H1 (cell line): ENCODE measurements at regions not wholly inside any gene's neighbourhood (a gene's known extent, or its start where the extent isn't known, plus 50 kb on each side); places are given as distances from the start of the nearest gene placed in this dataset.

Experiments
- CTCF ChIA-PET: fragments of 300-600 bp; sonication (Branson Sonifier 250); formaldehyde crosslinking; loops from one replicate; lab custom pipeline; 2021; ENCODE audit not compliant: partially characterized antibody; lab: Charles Lee
- POLR2A ChIA-PET: fragments of 300-600 bp; sonication (Branson Sonifier 250); formaldehyde crosslinking; loops from one replicate; lab custom pipeline; 2021; ENCODE audit warnings: inconsistent platforms; ENCODE audit not compliant: partially characterized antibody; lab: Charles Lee
- DNase-seq, 2 experiments: peaks; one replicate each; pipeline versions ENCODE4 v3.0.0 to v3.0.0-alpha.2; 2010 to 2022; ENCODE audit warnings: low spot score in 2 of 2, low read depth in 1 of 2, mixed read lengths in 1 of 2
- FAIRE-seq: peaks from 2 replicates; lab custom pipeline; 2011; peaks lifted over from hg19 to GRCh38; lab: Jason Lieb, UNC
- H2AFZ ChIP-seq: 2 replicates; pipeline ENCODE4 v1.8.1; 2012; ENCODE audit warnings: low read length, inconsistent platforms
- H2AK5ac ChIP-seq: 2 replicates; pipeline ENCODE4 v1.6.1; 2013; ENCODE audit warnings: low read depth, low read length
- H2BK120ac ChIP-seq: replicated peaks from 2 replicates; pipeline ENCODE3; 2013; ENCODE audit warnings: low read depth, low read length, inconsistent platforms
- H2BK12ac ChIP-seq: 2 replicates; pipeline ENCODE4 v1.6.1; 2013; ENCODE audit warnings: low read depth, low read length
- H2BK15ac ChIP-seq: 2 replicates; pipeline ENCODE4 v1.6.1; 2013; ENCODE audit warnings: low read length
- H2BK20ac ChIP-seq: 2 replicates; pipeline ENCODE4 v1.6.1; 2013; ENCODE audit warnings: low read length
- H2BK5ac ChIP-seq: 2 replicates; pipeline ENCODE4 v1.6.1; 2013; ENCODE audit warnings: low read depth, low read length
- H3K14ac ChIP-seq: 2 replicates; pipeline ENCODE4 v1.6.1; 2013; ENCODE audit warnings: inconsistent platforms; ENCODE audit not compliant: insufficient read length
- H3K18ac ChIP-seq: 2 replicates; pipeline ENCODE4 v1.6.1; 2013; ENCODE audit warnings: low read length; ENCODE audit errors: extremely low read depth
- H3K23ac ChIP-seq: 2 replicates; pipeline ENCODE4 v1.6.1; 2013; ENCODE audit warnings: inconsistent platforms; ENCODE audit not compliant: insufficient read length
- H3K23me2 ChIP-seq: 2 replicates; pipeline ENCODE4 v1.6.1; 2013; ENCODE audit warnings: low read depth, low read length
- H3K27ac ChIP-seq: 2 replicates; pipeline ENCODE4 v1.6.1; 2011; ENCODE audit warnings: low read depth, low read length, inconsistent platforms
- H3K27me3 ChIP-seq, 4 experiments: replicated peaks in 1 of 4; 1 replicate in 1 of 4; 2 replicates in 3 of 4; pipeline versions ENCODE4 v1.6.1 to v1.8.1; 2011 to 2013; ENCODE audit warnings: low read length in 3 of 4, mild to moderate bottlenecking in 3 of 4, inconsistent platforms in 2 of 4, mixed read lengths in 2 of 4, moderate library complexity in 1 of 4; ENCODE audit not compliant: control insufficient read depth in 3 of 4, insufficient read depth in 3 of 4; ENCODE audit errors: extremely low read depth in 1 of 4
- H3K36me3 ChIP-seq, 4 experiments: 2 replicates each; pipeline versions ENCODE4 v1.6.1 to v1.8.1; 2011 to 2013; ENCODE audit warnings: mild to moderate bottlenecking in 4 of 4, low read length in 3 of 4, moderate library complexity in 2 of 4, control low read depth in 1 of 4, inconsistent platforms in 1 of 4; ENCODE audit not compliant: insufficient read depth in 4 of 4, control insufficient read depth in 2 of 4
- H3K4ac ChIP-seq: replicated peaks from 2 replicates; pipeline ENCODE3; 2013; ENCODE audit warnings: low read length, low read depth, mixed read lengths, inconsistent platforms; ENCODE audit not compliant: insufficient read length
- H3K4me1 ChIP-seq, 4 experiments: replicated peaks in 1 of 4; 1 replicate in 1 of 4; 2 replicates in 3 of 4; pipeline versions ENCODE4 v1.6.1 to v1.8.1; 2011 to 2013; ENCODE audit warnings: low read length in 3 of 4, inconsistent platforms in 2 of 4, mixed read lengths in 1 of 4; ENCODE audit not compliant: insufficient read depth in 4 of 4, control insufficient read depth in 3 of 4
- H3K4me2 ChIP-seq, 2 experiments: 2 replicates each; pipeline versions ENCODE4 v1.6.1 to v1.8.1; 2011 to 2013; ENCODE audit warnings: low read depth in 2 of 2, low read length in 2 of 2, control low read depth in 1 of 2, inconsistent platforms in 1 of 2, mild to moderate bottlenecking in 1 of 2; ENCODE audit not compliant: insufficient read depth in 1 of 2
- H3K4me3 ChIP-seq, 4 experiments: fragments of 200-600, 300-600 bp in 1 of 4; sonication (generic), shearing (Covaris generic), sonication (Bioruptor Twin) in 1 of 4; 2 replicates each; pipeline versions ENCODE4 v1.5.1 to v1.8.1; 2011 to 2016; ENCODE audit warnings: low read length in 4 of 4, low read depth in 3 of 4, control low read depth in 2 of 4, inconsistent platforms in 2 of 4, mild to moderate bottlenecking in 2 of 4, mixed read lengths in 1 of 4, moderate library complexity in 1 of 4; ENCODE audit not compliant: insufficient read depth in 2 of 4; ENCODE audit errors: extremely low read depth in 1 of 4
- H3K56ac ChIP-seq: replicated peaks from 2 replicates; pipeline ENCODE3; 2013; ENCODE audit warnings: low read depth, mild to moderate bottlenecking, mixed read lengths, low read length, inconsistent platforms; ENCODE audit not compliant: insufficient read length
- H3K79me1 ChIP-seq: 2 replicates; pipeline ENCODE4 v1.6.1; 2013; ENCODE audit warnings: low read depth, low read length, control low read depth
- H3K79me2 ChIP-seq, 2 experiments: 2 replicates each; pipeline versions ENCODE4 v1.6.1 to v1.8.1; 2012 to 2013; ENCODE audit warnings: low read length in 2 of 2, mild to moderate bottlenecking in 2 of 2, inconsistent platforms in 1 of 2; ENCODE audit not compliant: insufficient read depth in 2 of 2, control insufficient read depth in 1 of 2
- H3K9ac ChIP-seq, 4 experiments: replicated peaks in 1 of 4; 1 replicate in 1 of 4; 2 replicates in 3 of 4; pipeline versions ENCODE4 v1.6.1 to v1.8.1; 2011 to 2013; ENCODE audit warnings: low read depth in 3 of 4, low read length in 3 of 4, control low read depth in 2 of 4, mild to moderate bottlenecking in 2 of 4, moderate library complexity in 2 of 4, inconsistent platforms in 1 of 4; ENCODE audit errors: extremely low read depth in 1 of 4
- H3K9me3 ChIP-seq, 2 experiments: 2 replicates each; pipeline versions ENCODE4 v1.6.1 to v1.8.1; 2012 to 2013; ENCODE audit warnings: mild to moderate bottlenecking in 2 of 2, moderate library complexity in 2 of 2, control low read depth in 1 of 2, inconsistent platforms in 1 of 2, low read depth in 1 of 2, low read length in 1 of 2, mixed read lengths in 1 of 2; ENCODE audit not compliant: insufficient read depth in 2 of 2
- H4K20me1 ChIP-seq, 2 experiments: replicated peaks in 1 of 2; 2 replicates each; pipeline versions ENCODE3 to v1.8.1; 2011 to 2013; ENCODE audit warnings: inconsistent platforms in 2 of 2, low read length in 2 of 2, mild to moderate bottlenecking in 1 of 2; ENCODE audit not compliant: insufficient read depth in 2 of 2, control insufficient read depth in 1 of 2
- H4K5ac ChIP-seq: 2 replicates; pipeline ENCODE4 v1.6.1; 2013; ENCODE audit warnings: low read length, low read depth, mixed read lengths, inconsistent platforms; ENCODE audit not compliant: insufficient read length
- H4K8ac ChIP-seq: 2 replicates; pipeline ENCODE4 v1.8.0; 2013; ENCODE audit warnings: mild to moderate bottlenecking, moderate library complexity, low read length, inconsistent platforms; ENCODE audit not compliant: insufficient read depth; ENCODE audit errors: extremely low read depth
- H4K91ac ChIP-seq: replicated peaks from 2 replicates; pipeline ENCODE3; 2013; ENCODE audit warnings: low read length, mixed read lengths, inconsistent platforms; ENCODE audit not compliant: insufficient read length
- BCL11A ChIP-seq, 2 experiments: IDR thresholded peaks; one replicate each; pipeline ENCODE4 v1.6.1; 2011; ENCODE audit warnings: low read depth in 2 of 2, low read length in 2 of 2, mild to moderate bottlenecking in 2 of 2
- KDM1A ChIP-seq: fragments of 200-600, 300-600 bp; sonication (generic); IDR thresholded peaks from 2 replicates; pipeline ENCODE4 v1.7.1; 2016; ENCODE audit warnings: mild to moderate bottlenecking, low read length, borderline replicate concordance
- SAP30 ChIP-seq: fragments of 300-600 bp; sonication (generic); IDR thresholded peaks from 2 replicates; pipeline ENCODE4 v1.7.1; 2012; ENCODE audit warnings: low read length, moderate library complexity, mild to moderate bottlenecking, inconsistent platforms; ENCODE audit not compliant: insufficient read depth, insufficient replicate concordance
- TEAD4 ChIP-seq: IDR thresholded peaks from 2 replicates; pipeline ENCODE4 v1.6.1; 2012; ENCODE audit warnings: low read depth, low read length, inconsistent platforms, mixed read lengths
- WGBS, 2 experiments: shearing (Covaris generic) in 1 of 2; methylation state at CpG; one replicate each; pipeline versions ENCODE4 v1.1.6 to v1.1.7; 2013 to 2015; ENCODE audit warnings: low lambda C conversion rate in 2 of 2, mixed read lengths in 2 of 2, inconsistent platforms in 1 of 2, low coverage in 1 of 2, missing lambda C conversion rate in 1 of 2; ENCODE audit not compliant: insufficient replicate concordance in 2 of 2, insufficient coverage in 1 of 2, insufficient read length in 1 of 2; ENCODE audit errors: extremely low coverage in 1 of 2, missing lambda C conversion rate in 1 of 2; 5-methylcytosine and 5-hydroxymethylcytosine counted together
- TF ChIP-seq, protein P1 (sequence below): IDR thresholded peaks from 2 replicates; pipeline ENCODE4 v1.6.1; 2012; ENCODE audit warnings: inconsistent platforms

DNA sequence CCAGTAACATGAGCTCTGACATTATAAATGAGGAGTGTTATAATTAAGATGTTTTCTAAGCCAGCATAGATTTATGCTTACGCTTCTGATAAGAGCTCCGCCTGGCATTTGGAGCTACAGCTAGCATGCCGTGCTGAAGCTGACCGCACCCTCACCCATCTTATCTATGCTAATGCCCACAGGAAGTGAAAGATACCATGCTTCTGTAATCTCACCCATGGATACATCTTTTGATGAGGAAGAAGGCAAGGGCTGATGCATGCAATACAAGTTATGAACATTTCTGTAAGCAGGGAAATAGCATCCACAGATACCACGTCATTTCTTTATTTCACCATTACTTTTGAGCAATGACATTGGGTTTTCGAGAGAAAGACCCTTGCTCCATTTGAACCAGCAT, 82.3 kb downstream of the ARL4C start:
- Histone ChIP-seq H3K27ac (no peak overlapping the region), H3K56ac (no peak overlapping the region), H3K79me1 (no peaks in the 10 kb centered on the region), H4K8ac (no peak overlapping the region), H4K91ac (no peak overlapping the region), H3K9me3 (no peaks in the 10 kb centered on the region), H3K23me2 (no peaks in the 10 kb centered on the region; the same call in 1 of the 2 replicates), H2BK5ac (no peak overlapping the region), H3K9ac (no peak overlapping the region), H3K36me3 (no peaks in the 10 kb centered on the region), H4K5ac (no peak overlapping the region), H2BK20ac (no peak overlapping the region), H2BK15ac (no peak overlapping the region), H3K4me2 (no peak overlapping the region), H3K4me1 (peaks cover 0 to 8% (median 0%) of the 10 kb centered on the region in 4 experiments; a peak in 2 of 7 replicates), H3K27me3 (no peaks in the 10 kb centered on the region; a peak in 2 of 7 replicates), H2AFZ (no peak overlapping the region), H3K4ac (no peak overlapping the region), H3K14ac (no peak overlapping the region), H3K18ac (no peak overlapping the region), H2BK120ac (no peak overlapping the region), H2AK5ac (no peak overlapping the region), H3K23ac (no peak overlapping the region), H3K4me3 (no peak overlapping the region), H4K20me1 (no peaks in the 10 kb centered on the region), H2BK12ac (no peak overlapping the region), H3K79me2 (no peaks in the 10 kb centered on the region)
- TF ChIP-seq BCL11A (IDR thresholded peaks at IDR 0.05; ENCODE audit: low read depth in 2 of 2, low read length in 2 of 2), result no peak
- TF ChIP-seq, protein P1, sequence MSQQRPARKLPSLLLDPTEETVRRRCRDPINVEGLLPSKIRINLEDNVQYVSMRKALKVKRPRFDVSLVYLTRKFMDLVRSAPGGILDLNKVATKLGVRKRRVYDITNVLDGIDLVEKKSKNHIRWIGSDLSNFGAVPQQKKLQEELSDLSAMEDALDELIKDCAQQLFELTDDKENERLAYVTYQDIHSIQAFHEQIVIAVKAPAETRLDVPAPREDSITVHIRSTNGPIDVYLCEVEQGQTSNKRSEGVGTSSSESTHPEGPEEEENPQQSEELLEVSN, result no peak
- TF ChIP-seq KDM1A, result no peak
- TF ChIP-seq TEAD4, result no peak
- no peak for TF ChIP-seq SAP30
- FAIRE-seq, result no peak
- WGBS, 2 experiments, result 86% methylated on average over 6 of the region's 6 CpGs; no CpG with 5 or more reads in 1 of the 2 experiments
- no peak for DNase-seq
- ChIA-PET CTCF (no interaction called here), POLR2A (no interaction called here)
